H1 (cell line): ENCODE measurements at regions not wholly inside any gene's neighbourhood (a gene's known extent, or its start where the extent isn't known, plus 50 kb on each side); places are given as distances from the start of the nearest gene placed in this dataset.

Experiments used
- CREB1 ChIP-seq: IDR thresholded peaks from 2 replicates; pipeline ENCODE4 v1.6.1; 2012; ENCODE audit warnings: inconsistent platforms
- NANOG ChIP-seq: IDR thresholded peaks from 2 replicates; pipeline ENCODE4 v1.6.1; 2011; ENCODE audit warnings: low read length, low read depth, mild to moderate bottlenecking, inconsistent platforms; ENCODE audit not compliant: insufficient read depth, poor library complexity, severe bottlenecking
- POLR2AphosphoS5 ChIP-seq: IDR thresholded peaks from 2 replicates; pipeline ENCODE4 v1.6.1; 2011; ENCODE audit warnings: low read depth, low read length
- RAD21 ChIP-seq, 2 experiments: IDR thresholded peaks in 1 of 2; conservative IDR thresholded peaks in 1 of 2; 2 replicates each; pipeline ENCODE4 v1.6.1; 2011; ENCODE audit warnings: low read depth in 2 of 2, low read length in 2 of 2, improper control_type of control experiment in 1 of 2, inconsistent platforms in 1 of 2, mild to moderate bottlenecking in 1 of 2, moderate library complexity in 1 of 2
- RNF2 ChIP-seq: fragments of 200-900, 300-1000 bp; sonication (generic); IDR thresholded peaks from 2 replicates; pipeline ENCODE4 v1.7.1; 2016; ENCODE audit warnings: borderline replicate concordance, low read depth, mild to moderate bottlenecking, antibody characterized with exemption, low read length; ENCODE audit not compliant: poor library complexity, severe bottlenecking; ENCODE audit errors: missing control alignments
- RXRA ChIP-seq: IDR thresholded peaks from 2 replicates; pipeline ENCODE4 v1.6.1; 2011; ENCODE audit warnings: low read depth, mild to moderate bottlenecking, low read length, moderate library complexity; ENCODE audit not compliant: insufficient read depth
- SIX5 ChIP-seq: IDR thresholded peaks from 2 replicates; pipeline ENCODE4 v1.6.1; 2011; ENCODE audit warnings: mild to moderate bottlenecking, low read depth, low read length
- SP2 ChIP-seq: IDR thresholded peaks from 2 replicates; pipeline ENCODE4 v1.6.1; 2012; ENCODE audit warnings: mild to moderate bottlenecking, low read length, inconsistent platforms
- TEAD4 ChIP-seq: IDR thresholded peaks from 2 replicates; pipeline ENCODE4 v1.6.1; 2012; ENCODE audit warnings: low read depth, low read length, inconsistent platforms, mixed read lengths
- TF ChIP-seq, protein P1 (sequence below): fragments of 300-600 bp; sonication (generic); IDR thresholded peaks from 2 replicates; pipeline ENCODE4 v1.7.1; 2012; ENCODE audit warnings: low read length, moderate library complexity, mild to moderate bottlenecking, inconsistent platforms; ENCODE audit not compliant: insufficient replicate concordance

DNA sequence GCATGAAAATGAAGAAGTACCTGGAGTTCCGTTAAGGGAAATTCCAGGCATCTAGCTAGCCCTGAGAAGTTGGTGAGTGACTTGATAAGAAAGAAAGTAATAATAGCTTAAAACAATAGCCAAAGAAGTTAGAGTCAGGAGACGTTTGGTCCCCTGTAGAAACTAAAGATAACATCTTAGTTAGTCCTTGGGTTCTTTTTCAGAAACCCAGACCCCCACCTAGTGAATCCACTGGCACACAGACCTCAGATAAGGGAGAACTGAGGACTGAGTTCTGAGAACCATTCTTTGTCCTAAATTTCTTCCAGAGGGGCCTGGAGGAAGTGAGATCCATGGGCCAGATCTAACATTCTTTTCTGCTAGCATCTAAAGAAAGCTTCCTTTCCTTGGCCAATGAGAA lies 335.4 kb downstream of the SLC4A3 start (continued):
- TF ChIP-seq, protein P1, sequence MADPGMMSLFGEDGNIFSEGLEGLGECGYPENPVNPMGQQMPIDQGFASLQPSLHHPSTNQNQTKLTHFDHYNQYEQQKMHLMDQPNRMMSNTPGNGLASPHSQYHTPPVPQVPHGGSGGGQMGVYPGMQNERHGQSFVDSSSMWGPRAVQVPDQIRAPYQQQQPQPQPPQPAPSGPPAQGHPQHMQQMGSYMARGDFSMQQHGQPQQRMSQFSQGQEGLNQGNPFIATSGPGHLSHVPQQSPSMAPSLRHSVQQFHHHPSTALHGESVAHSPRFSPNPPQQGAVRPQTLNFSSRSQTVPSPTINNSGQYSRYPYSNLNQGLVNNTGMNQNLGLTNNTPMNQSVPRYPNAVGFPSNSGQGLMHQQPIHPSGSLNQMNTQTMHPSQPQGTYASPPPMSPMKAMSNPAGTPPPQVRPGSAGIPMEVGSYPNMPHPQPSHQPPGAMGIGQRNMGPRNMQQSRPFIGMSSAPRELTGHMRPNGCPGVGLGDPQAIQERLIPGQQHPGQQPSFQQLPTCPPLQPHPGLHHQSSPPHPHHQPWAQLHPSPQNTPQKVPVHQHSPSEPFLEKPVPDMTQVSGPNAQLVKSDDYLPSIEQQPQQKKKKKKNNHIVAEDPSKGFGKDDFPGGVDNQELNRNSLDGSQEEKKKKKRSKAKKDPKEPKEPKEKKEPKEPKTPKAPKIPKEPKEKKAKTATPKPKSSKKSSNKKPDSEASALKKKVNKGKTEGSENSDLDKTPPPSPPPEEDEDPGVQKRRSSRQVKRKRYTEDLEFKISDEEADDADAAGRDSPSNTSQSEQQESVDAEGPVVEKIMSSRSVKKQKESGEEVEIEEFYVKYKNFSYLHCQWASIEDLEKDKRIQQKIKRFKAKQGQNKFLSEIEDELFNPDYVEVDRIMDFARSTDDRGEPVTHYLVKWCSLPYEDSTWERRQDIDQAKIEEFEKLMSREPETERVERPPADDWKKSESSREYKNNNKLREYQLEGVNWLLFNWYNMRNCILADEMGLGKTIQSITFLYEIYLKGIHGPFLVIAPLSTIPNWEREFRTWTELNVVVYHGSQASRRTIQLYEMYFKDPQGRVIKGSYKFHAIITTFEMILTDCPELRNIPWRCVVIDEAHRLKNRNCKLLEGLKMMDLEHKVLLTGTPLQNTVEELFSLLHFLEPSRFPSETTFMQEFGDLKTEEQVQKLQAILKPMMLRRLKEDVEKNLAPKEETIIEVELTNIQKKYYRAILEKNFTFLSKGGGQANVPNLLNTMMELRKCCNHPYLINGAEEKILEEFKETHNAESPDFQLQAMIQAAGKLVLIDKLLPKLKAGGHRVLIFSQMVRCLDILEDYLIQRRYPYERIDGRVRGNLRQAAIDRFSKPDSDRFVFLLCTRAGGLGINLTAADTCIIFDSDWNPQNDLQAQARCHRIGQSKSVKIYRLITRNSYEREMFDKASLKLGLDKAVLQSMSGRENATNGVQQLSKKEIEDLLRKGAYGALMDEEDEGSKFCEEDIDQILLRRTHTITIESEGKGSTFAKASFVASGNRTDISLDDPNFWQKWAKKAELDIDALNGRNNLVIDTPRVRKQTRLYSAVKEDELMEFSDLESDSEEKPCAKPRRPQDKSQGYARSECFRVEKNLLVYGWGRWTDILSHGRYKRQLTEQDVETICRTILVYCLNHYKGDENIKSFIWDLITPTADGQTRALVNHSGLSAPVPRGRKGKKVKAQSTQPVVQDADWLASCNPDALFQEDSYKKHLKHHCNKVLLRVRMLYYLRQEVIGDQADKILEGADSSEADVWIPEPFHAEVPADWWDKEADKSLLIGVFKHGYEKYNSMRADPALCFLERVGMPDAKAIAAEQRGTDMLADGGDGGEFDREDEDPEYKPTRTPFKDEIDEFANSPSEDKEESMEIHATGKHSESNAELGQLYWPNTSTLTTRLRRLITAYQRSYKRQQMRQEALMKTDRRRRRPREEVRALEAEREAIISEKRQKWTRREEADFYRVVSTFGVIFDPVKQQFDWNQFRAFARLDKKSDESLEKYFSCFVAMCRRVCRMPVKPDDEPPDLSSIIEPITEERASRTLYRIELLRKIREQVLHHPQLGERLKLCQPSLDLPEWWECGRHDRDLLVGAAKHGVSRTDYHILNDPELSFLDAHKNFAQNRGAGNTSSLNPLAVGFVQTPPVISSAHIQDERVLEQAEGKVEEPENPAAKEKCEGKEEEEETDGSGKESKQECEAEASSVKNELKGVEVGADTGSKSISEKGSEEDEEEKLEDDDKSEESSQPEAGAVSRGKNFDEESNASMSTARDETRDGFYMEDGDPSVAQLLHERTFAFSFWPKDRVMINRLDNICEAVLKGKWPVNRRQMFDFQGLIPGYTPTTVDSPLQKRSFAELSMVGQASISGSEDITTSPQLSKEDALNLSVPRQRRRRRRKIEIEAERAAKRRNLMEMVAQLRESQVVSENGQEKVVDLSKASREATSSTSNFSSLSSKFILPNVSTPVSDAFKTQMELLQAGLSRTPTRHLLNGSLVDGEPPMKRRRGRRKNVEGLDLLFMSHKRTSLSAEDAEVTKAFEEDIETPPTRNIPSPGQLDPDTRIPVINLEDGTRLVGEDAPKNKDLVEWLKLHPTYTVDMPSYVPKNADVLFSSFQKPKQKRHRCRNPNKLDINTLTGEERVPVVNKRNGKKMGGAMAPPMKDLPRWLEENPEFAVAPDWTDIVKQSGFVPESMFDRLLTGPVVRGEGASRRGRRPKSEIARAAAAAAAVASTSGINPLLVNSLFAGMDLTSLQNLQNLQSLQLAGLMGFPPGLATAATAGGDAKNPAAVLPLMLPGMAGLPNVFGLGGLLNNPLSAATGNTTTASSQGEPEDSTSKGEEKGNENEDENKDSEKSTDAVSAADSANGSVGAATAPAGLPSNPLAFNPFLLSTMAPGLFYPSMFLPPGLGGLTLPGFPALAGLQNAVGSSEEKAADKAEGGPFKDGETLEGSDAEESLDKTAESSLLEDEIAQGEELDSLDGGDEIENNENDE = no peak
- TF ChIP-seq RNF2 = no peak
- no peak for TF ChIP-seq POLR2AphosphoS5
- TF ChIP-seq TEAD4 = no peak
- no peak for TF ChIP-seq NANOG
- no peak for TF ChIP-seq SP2
- TF ChIP-seq SIX5 = no peak
- no peak for TF ChIP-seq CREB1
- no peak for TF ChIP-seq RXRA
- no peak for TF ChIP-seq RAD21 (IDR thresholded peaks at IDR 0.05 in 1 of 2, conservative IDR thresholded peaks at IDR 0.05 in 1 of 2; ENCODE audit: low read depth in 2 of 2, low read length in 2 of 2)
- TF ChIP-seq, all 59 proteins: peak for 0
